Transverse colon (tissue), 4 donors: ENCODE measurements at regions not wholly inside any gene's neighbourhood (a gene's known extent, or its start where the extent isn't known, plus 50 kb on each side); places are given as distances from the start of the nearest gene placed in this dataset.

Experiments
- DNase-seq: peaks from one replicate; pipeline ENCODE4 v3.0.0-alpha.2; 2019
- H3K27ac ChIP-seq, 4 donors: fragments of 200-600 bp; sonication (generic); 2 replicates each; pipeline ENCODE4 v1.5.1; 2016 to 2018; ENCODE audit warnings: inconsistent platforms in 4 of 4
- H3K27me3 ChIP-seq: fragments of 200-600 bp; sonication (generic); 2 replicates; pipeline ENCODE4 v1.5.1; 2017; ENCODE audit warnings: inconsistent platforms
- H3K36me3 ChIP-seq, 4 donors: fragments of 200-600 bp; sonication (generic); 2 replicates each; pipeline ENCODE4 v1.5.1; 2017 to 2019; ENCODE audit warnings: inconsistent platforms in 4 of 4
- H3K4me1 ChIP-seq, 4 donors: fragments of 200-600 bp; sonication (generic); 2 replicates each; pipeline ENCODE4 v1.5.1; 2017 to 2020; ENCODE audit warnings: inconsistent platforms in 4 of 4
- H3K4me3 ChIP-seq, 4 donors: fragments of 200-600 bp; sonication (generic); 1 replicate in 1 of 4; 2 replicates in 3 of 4; pipeline versions ENCODE4 v1.5.1 to v1.6.1; 2017 to 2019; ENCODE audit warnings: inconsistent platforms in 4 of 4
- H3K9me3 ChIP-seq, 2 donors: fragments of 200-600 bp; sonication (generic); 2 replicates each; pipeline ENCODE4 v1.5.1; 2017 to 2019; ENCODE audit warnings: inconsistent platforms in 2 of 2
- CTCF ChIP-seq, 5 experiments: fragments of 200-600 bp in 3 of 5; fragments of 450-650 bp in 2 of 5; sonication (generic) in 3 of 5; IDR thresholded peaks; 1 replicate in 2 of 5; 2 replicates in 3 of 5; pipeline ENCODE4 v1.5.1; 2016 to 2017; ENCODE audit warnings: antibody characterized with exemption in 5 of 5, inconsistent platforms in 3 of 5, mild to moderate bottlenecking in 2 of 5, moderate library complexity in 1 of 5
- EP300 ChIP-seq: sonication (generic); formaldehyde crosslinking; IDR thresholded peaks from one replicate; pipeline ENCODE4 v1.6.1; 2017; ENCODE audit warnings: antibody characterized with exemption, low read depth
- POLR2A ChIP-seq: fragments of 450-650 bp; IDR thresholded peaks from one replicate; pipeline ENCODE4 v1.6.1; 2016; ENCODE audit warnings: antibody characterized with exemption, mild to moderate bottlenecking, moderate library complexity
- POLR2AphosphoS5 ChIP-seq, 3 donors: sonication (generic); formaldehyde crosslinking; IDR thresholded peaks; one replicate each; pipeline ENCODE4 v1.6.1; 2016; ENCODE audit warnings: antibody characterized with exemption in 3 of 3
- WGBS, 2 donors: methylation state at CpG; one replicate each; pipeline ENCODE4 v1.1.5; 2018; ENCODE audit warnings: low coverage in 1 of 2; 5-methylcytosine and 5-hydroxymethylcytosine counted together
- in situ Hi-C, 4 donors: fragments of 200-750 bp; cut with MboI; loops; one replicate each; pipeline versions ENCODE4 v1.15.0 to v1.15.1; 2017; ENCODE audit warnings: low sequenced_read_pairs in 3 of 4, low pct_ligation_motif_present in 1 of 4, low pct_unique_long_range_greater_than_20kb in 1 of 4
- intact Hi-C: fragments of 100-400 bp; cut with DNase I; formaldehyde crosslinking; loops from one replicate; pipeline ENCODE4 v1.15.1; 2023; ENCODE audit warnings: low total_unique reads

GRCh38 chr14:96149131-96149530 lies 55.5 kb upstream of the BDKRB2 start:
- no peaks in the 10 kb centered on the region for H3K27me3 ChIP-seq
- in situ Hi-C loops: no loop called here
- no peak overlapping the region for H3K4me3 ChIP-seq
- intact Hi-C loops: no loop called here
- H3K9me3 ChIP-seq: no peaks in the 10 kb centered on the region
- H3K27ac ChIP-seq: no peak overlapping the region
- WGBS, 2 donors: 78 to 86% methylated on average over 1 to 4 of the region's 4 CpGs
- TF ChIP-seq CTCF (IDR thresholded peaks at IDR 0.05): no peak
- TF ChIP-seq EP300: no peak
- no peak for TF ChIP-seq POLR2A
- DNase-seq: no peak
- peaks cover 0 to 14% (median 0%) of the 10 kb centered on the region in 4 donors for H3K4me1 ChIP-seq
- H3K36me3 ChIP-seq: no peaks in the 10 kb centered on the region

GRCh38 chr14:96150214-96150613 lies 54.4 kb upstream of the BDKRB2 start:
- no peak overlapping the region for H3K27ac ChIP-seq
- intact Hi-C loops: no loop called here
- H3K36me3 ChIP-seq: no peaks in the 10 kb centered on the region
- no peak for TF ChIP-seq CTCF (IDR thresholded peaks at IDR 0.05)
- no peak for TF ChIP-seq POLR2AphosphoS5 (IDR thresholded peaks at IDR 0.05)
- TF ChIP-seq EP300: no peak
- TF ChIP-seq POLR2A: no peak
- 65 to 96% methylated on average over 3 of the region's 3 CpGs for WGBS, 2 donors
- no peaks in the 10 kb centered on the region for H3K9me3 ChIP-seq
- DNase-seq: no peak
- no peak overlapping the region for H3K4me3 ChIP-seq
- no peaks in the 10 kb centered on the region for H3K27me3 ChIP-seq
- in situ Hi-C loops: no loop called here
- H3K4me1 ChIP-seq: peaks cover 0 to 14% (median 0%) of the 10 kb centered on the region in 4 donors

GRCh38 chr14:96151242-96151641 lies 53.4 kb upstream of the BDKRB2 start:
- Histone ChIP-seq H3K4me3 (no peak overlapping the region), H3K9me3 (no peaks in the 10 kb centered on the region), H3K27me3 (no peaks in the 10 kb centered on the region), H3K36me3 (no peaks in the 10 kb centered on the region), H3K27ac (no peak overlapping the region), H3K4me1 (peaks cover 0 to 4% (median 0%) of the 10 kb centered on the region in 4 donors)
- intact Hi-C loops: no loop called here
- TF ChIP-seq EP300 (no peak), POLR2A (no peak), POLR2AphosphoS5 (IDR thresholded peaks at IDR 0.05) (no peak), CTCF (IDR thresholded peaks at IDR 0.05) (no peak)
- 76% methylated on average over 13 of the region's 13 CpGs; no CpG with 5 or more reads in 1 of the 2 donors for WGBS, 2 donors
- no peak for DNase-seq
- in situ Hi-C loops: no loop called here

- TF ChIP-seq POLR2AphosphoS5 (IDR thresholded peaks at IDR 0.05): no peak
- TF ChIP-seq EP300: no peak
- TF ChIP-seq CTCF (IDR thresholded peaks at IDR 0.05): no peak
- no peak for TF ChIP-seq POLR2A
- H3K4me3 ChIP-seq: no peak overlapping the region
- H3K36me3 ChIP-seq: no peaks in the 10 kb centered on the region
- in situ Hi-C loops (no loop called here), intact Hi-C loops (no loop called here)
- H3K4me1 ChIP-seq: no peaks in the 10 kb centered on the region
- no peak overlapping the region for H3K27ac ChIP-seq
- H3K27me3 ChIP-seq: no peaks in the 10 kb centered on the region
- 90 to 91% methylated on average over 3 of the region's 3 CpGs for WGBS, 2 donors
- no peak for DNase-seq
- no peaks in the 10 kb centered on the region for H3K9me3 ChIP-seq
Measured at GRCh38 chr14:96153003-96153402, 51.6 kb upstream of the BDKRB2 start.
